ENCODE measurements at regions not wholly inside any gene's neighbourhood (a gene's known extent, or its start where the extent isn't known, plus 50 kb on each side); places are given as distances from the start of the nearest gene placed in this dataset.

DNA sequence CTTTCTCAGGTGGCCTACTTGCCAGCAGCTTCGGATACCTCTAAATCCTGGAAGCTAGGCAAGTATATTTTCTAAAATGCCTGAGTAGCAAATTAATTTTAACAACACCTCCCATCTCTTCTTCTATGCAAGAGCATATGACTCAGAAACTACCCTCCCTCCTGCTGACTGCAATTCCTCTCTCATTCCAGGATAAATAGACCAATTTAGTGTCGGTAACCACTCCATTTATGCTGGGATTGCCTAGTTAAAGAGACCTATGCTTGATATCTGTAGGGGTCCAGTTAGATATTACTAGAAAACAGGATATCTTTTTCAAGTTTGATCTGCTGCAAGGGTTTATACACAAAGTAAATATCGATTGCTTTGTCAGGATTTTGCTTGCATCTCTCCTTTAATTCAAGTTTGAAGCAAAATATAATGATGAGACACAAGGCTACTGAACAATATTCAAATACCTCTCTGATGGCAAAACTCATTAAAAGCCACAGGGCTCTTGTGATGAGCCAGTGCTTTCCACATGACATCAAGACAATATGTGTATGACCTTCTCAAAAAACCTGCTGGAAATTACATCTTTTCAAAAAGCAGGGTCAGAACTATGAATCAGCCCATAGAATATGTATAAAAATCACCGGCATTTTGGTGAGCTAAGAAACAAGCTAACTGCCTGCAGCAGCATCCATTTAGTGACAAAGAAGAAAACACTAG, 491.6 kb upstream of the NECTIN3 start:
- H3K27ac ChIP-seq (ENCODE audit: low read depth in 1 of 2, low read length in 2 of 2): no peak overlapping the region
- 92% methylated on average over 4 of the region's 4 CpGs for WGBS
- H3K4me1 ChIP-seq (ENCODE audit: control insufficient read depth in 4 of 4, insufficient read depth in 4 of 4, low read length in 3 of 4): no peaks in the 10 kb centered on the region
- no peaks in the 10 kb centered on the region for H3K36me3 ChIP-seq (ENCODE audit: control insufficient read depth in 4 of 4, insufficient read depth in 3 of 4, low read depth in 1 of 4, low read length in 3 of 4)
- no peak overlapping the region for H3K9ac ChIP-seq (ENCODE audit: low read depth in 1 of 2, low read length in 2 of 2)
- H3K9me3 ChIP-seq (ENCODE audit: control insufficient read depth in 4 of 4, low read length in 3 of 4): no peaks in the 10 kb centered on the region
- TF ChIP-seq SP1 (IDR thresholded peaks at IDR 0.05): no peak
- TF ChIP-seq, protein P1, sequence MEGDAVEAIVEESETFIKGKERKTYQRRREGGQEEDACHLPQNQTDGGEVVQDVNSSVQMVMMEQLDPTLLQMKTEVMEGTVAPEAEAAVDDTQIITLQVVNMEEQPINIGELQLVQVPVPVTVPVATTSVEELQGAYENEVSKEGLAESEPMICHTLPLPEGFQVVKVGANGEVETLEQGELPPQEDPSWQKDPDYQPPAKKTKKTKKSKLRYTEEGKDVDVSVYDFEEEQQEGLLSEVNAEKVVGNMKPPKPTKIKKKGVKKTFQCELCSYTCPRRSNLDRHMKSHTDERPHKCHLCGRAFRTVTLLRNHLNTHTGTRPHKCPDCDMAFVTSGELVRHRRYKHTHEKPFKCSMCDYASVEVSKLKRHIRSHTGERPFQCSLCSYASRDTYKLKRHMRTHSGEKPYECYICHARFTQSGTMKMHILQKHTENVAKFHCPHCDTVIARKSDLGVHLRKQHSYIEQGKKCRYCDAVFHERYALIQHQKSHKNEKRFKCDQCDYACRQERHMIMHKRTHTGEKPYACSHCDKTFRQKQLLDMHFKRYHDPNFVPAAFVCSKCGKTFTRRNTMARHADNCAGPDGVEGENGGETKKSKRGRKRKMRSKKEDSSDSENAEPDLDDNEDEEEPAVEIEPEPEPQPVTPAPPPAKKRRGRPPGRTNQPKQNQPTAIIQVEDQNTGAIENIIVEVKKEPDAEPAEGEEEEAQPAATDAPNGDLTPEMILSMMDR (IDR thresholded peaks at IDR 0.05; ENCODE audit: low read depth, low read length, missing input control): no peak
- no peak for TF ChIP-seq FOXA1 (IDR thresholded peaks at IDR 0.05)
- no peak for TF ChIP-seq HNF4A (conservative IDR thresholded peaks at IDR 0.05)
- no peak for TF ChIP-seq FOXA2 (IDR thresholded peaks at IDR 0.05)
- TF ChIP-seq, protein P2, sequence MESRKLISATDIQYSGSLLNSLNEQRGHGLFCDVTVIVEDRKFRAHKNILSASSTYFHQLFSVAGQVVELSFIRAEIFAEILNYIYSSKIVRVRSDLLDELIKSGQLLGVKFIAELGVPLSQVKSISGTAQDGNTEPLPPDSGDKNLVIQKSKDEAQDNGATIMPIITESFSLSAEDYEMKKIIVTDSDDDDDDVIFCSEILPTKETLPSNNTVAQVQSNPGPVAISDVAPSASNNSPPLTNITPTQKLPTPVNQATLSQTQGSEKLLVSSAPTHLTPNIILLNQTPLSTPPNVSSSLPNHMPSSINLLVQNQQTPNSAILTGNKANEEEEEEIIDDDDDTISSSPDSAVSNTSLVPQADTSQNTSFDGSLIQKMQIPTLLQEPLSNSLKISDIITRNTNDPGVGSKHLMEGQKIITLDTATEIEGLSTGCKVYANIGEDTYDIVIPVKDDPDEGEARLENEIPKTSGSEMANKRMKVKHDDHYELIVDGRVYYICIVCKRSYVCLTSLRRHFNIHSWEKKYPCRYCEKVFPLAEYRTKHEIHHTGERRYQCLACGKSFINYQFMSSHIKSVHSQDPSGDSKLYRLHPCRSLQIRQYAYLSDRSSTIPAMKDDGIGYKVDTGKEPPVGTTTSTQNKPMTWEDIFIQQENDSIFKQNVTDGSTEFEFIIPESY (IDR thresholded peaks at IDR 0.05): no peak
- no peak for TF ChIP-seq HNF4G (IDR thresholded peaks at IDR 0.05)
- no peaks in the 10 kb centered on the region for H3K27me3 ChIP-seq (ENCODE audit: control insufficient read depth in 4 of 4, insufficient read depth in 4 of 4, low read length in 3 of 4)
- no peak overlapping the region for H3K4me3 ChIP-seq (ENCODE audit: low read depth in 1 of 3, low read length in 3 of 3)
- DNase-seq (ENCODE audit: low spot score): no peak

DNA sequence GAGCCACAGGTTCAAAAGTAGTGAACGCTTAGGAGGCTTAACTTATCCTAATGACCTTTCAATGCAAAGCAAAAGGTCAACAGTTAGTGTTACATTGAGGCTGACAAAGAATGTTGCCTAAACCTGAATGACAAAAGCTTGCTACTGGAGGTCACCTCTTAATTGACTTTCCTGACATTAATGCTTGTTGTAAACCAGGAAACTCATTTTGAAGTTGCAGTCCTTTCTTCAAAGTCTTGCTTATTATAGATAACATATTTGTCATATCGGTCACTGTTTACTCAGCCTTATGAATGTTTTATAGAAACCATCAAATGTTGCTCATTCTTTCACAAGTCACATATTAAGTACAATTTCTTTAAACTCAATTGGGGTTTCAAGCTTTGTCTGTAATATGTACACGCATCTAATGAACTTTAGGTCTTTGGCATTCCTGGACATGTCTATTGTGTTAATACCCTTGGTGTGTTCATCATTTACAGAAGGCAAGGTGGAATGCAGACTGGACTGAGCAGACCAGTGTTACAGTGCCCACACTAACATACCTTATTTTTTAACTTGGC, 488.2 kb upstream of the NECTIN3 start:
- no peak for DNase-seq (ENCODE audit: low spot score)
- no peaks in the 10 kb centered on the region for H3K9me3 ChIP-seq (ENCODE audit: control insufficient read depth in 4 of 4, low read length in 3 of 4)
- H3K9ac ChIP-seq (ENCODE audit: low read depth in 1 of 2, low read length in 2 of 2): no peak overlapping the region
- H3K27me3 ChIP-seq (ENCODE audit: control insufficient read depth in 4 of 4, insufficient read depth in 4 of 4, low read length in 3 of 4): no peaks in the 10 kb centered on the region
- no peak overlapping the region for H3K4me3 ChIP-seq (ENCODE audit: low read depth in 1 of 3, low read length in 3 of 3)
- TF ChIP-seq FOXA1 (IDR thresholded peaks at IDR 0.05) (no peak), TAF1 (conservative IDR thresholded peaks at IDR 0.05) (no peak), NR2F2 (IDR thresholded peaks at IDR 0.05) (no peak), GABPA (IDR thresholded peaks at IDR 0.05 in 1 of 2, conservative IDR thresholded peaks at IDR 0.05 in 1 of 2) (no peak), HNF4A (conservative IDR thresholded peaks at IDR 0.05) (no peak), JUND (IDR thresholded peaks at IDR 0.05) (no peak), YY1 (IDR thresholded peaks at IDR 0.05) (no peak)
- TF ChIP-seq, protein P1 (IDR thresholded peaks at IDR 0.05; ENCODE audit: low read depth, low read length, missing input control): no peak
- TF ChIP-seq, protein P3, sequence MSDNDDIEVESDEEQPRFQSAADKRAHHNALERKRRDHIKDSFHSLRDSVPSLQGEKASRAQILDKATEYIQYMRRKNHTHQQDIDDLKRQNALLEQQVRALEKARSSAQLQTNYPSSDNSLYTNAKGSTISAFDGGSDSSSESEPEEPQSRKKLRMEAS (IDR thresholded peaks at IDR 0.05): no peak
- TF ChIP-seq, protein P4, sequence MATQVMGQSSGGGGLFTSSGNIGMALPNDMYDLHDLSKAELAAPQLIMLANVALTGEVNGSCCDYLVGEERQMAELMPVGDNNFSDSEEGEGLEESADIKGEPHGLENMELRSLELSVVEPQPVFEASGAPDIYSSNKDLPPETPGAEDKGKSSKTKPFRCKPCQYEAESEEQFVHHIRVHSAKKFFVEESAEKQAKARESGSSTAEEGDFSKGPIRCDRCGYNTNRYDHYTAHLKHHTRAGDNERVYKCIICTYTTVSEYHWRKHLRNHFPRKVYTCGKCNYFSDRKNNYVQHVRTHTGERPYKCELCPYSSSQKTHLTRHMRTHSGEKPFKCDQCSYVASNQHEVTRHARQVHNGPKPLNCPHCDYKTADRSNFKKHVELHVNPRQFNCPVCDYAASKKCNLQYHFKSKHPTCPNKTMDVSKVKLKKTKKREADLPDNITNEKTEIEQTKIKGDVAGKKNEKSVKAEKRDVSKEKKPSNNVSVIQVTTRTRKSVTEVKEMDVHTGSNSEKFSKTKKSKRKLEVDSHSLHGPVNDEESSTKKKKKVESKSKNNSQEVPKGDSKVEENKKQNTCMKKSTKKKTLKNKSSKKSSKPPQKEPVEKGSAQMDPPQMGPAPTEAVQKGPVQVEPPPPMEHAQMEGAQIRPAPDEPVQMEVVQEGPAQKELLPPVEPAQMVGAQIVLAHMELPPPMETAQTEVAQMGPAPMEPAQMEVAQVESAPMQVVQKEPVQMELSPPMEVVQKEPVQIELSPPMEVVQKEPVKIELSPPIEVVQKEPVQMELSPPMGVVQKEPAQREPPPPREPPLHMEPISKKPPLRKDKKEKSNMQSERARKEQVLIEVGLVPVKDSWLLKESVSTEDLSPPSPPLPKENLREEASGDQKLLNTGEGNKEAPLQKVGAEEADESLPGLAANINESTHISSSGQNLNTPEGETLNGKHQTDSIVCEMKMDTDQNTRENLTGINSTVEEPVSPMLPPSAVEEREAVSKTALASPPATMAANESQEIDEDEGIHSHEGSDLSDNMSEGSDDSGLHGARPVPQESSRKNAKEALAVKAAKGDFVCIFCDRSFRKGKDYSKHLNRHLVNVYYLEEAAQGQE (IDR thresholded peaks at IDR 0.05): no peak
- TF ChIP-seq, protein P2 (IDR thresholded peaks at IDR 0.05): no peak
- 73% methylated on average over 3 of the region's 3 CpGs for WGBS
- H3K27ac ChIP-seq (ENCODE audit: low read depth in 1 of 2, low read length in 2 of 2): no peak overlapping the region
- no peaks in the 10 kb centered on the region for H3K4me1 ChIP-seq (ENCODE audit: control insufficient read depth in 4 of 4, insufficient read depth in 4 of 4, low read length in 3 of 4)
- no peaks in the 10 kb centered on the region for H3K36me3 ChIP-seq (ENCODE audit: control insufficient read depth in 4 of 4, insufficient read depth in 3 of 4, low read depth in 1 of 4, low read length in 3 of 4)
